ENCODE measurements at regions not wholly inside any gene's neighbourhood (a gene's known extent, or its start where the extent isn't known, plus 50 kb on each side); places are given as distances from the start of the nearest gene placed in this dataset.
A peak's percentile ranks its signal among the peaks of the same experiment; 100 is the strongest.

DNA sequence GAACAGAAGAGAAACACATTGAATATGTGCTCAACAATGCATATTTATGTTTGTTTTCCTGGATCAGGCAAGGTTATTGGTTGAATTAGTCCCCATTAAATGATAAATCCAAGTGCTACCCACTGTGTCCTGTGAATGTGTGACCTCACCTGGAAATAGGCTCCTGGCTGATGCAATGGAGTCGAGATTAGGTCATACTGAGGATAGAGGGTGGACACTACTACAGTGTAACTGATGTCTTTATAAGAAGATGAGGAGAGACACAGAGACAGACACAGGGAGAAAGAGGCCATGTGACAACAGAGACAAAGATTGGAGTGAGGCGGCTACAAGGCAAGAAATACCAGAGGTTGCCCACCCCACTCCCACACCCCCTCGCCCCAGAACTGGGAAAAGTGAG lies 559.3 kb downstream of the C6orf118 start:
- H3K79me2 ChIP-seq, result no peaks in the 10 kb centered on the region
- no peak overlapping the region for H2AFZ ChIP-seq
- H3K9me2 ChIP-seq (replicated peaks; ENCODE audit: insufficient read depth), result no peaks in the 10 kb centered on the region
- no peaks in the 10 kb centered on the region for H3K27me3 ChIP-seq
- H3K27ac ChIP-seq, result no peak overlapping the region
- H4K20me1 ChIP-seq (ENCODE audit: insufficient read depth, poor library complexity, severe bottlenecking), result no peaks in the 10 kb centered on the region
- 82% methylated on average over 3 of the region's 3 CpGs for WGBS (ENCODE audit: low lambda C conversion rate, missing lambda C conversion rate)
- no peak overlapping the region for H3K4me3 ChIP-seq
- no peaks in the 10 kb centered on the region for H3K36me3 ChIP-seq (replicated peaks; ENCODE audit: insufficient read depth, low read depth)
- H3K4me1 ChIP-seq (ENCODE audit: insufficient read depth), result no peaks in the 10 kb centered on the region
- no peaks in the 10 kb centered on the region for H3K9me3 ChIP-seq (ENCODE audit: low read depth)
- DNase-seq (ENCODE audit: low spot score), result no peak
- H3K4me2 ChIP-seq, result no peak overlapping the region
- TF ChIP-seq EZH2phosphoT487 (IDR thresholded peaks at IDR 0.05; ENCODE audit: low read depth, severe bottlenecking, unreplicated experiment) (no peak), EZH2 (IDR thresholded peaks at IDR 0.05; ENCODE audit: borderline replicate concordance) (no peak), CTCF (IDR thresholded peaks at IDR 0.05; ENCODE audit: poor library complexity) (no peak)

GRCh38 chr6:164749221-164750064 lies 560.0 kb downstream of the C6orf118 start:
- no peaks in the 10 kb centered on the region for H3K27me3 ChIP-seq
- H3K36me3 ChIP-seq (replicated peaks; ENCODE audit: insufficient read depth, low read depth), result no peaks in the 10 kb centered on the region
- no peaks in the 10 kb centered on the region for H3K4me1 ChIP-seq (ENCODE audit: insufficient read depth)
- no peak overlapping the region for H3K4me3 ChIP-seq
- H3K27ac ChIP-seq, result no peak overlapping the region
- no peak overlapping the region for H2AFZ ChIP-seq
- 22% methylated on average over 9 of the region's 9 CpGs for WGBS (ENCODE audit: low lambda C conversion rate, missing lambda C conversion rate)
- H3K4me2 ChIP-seq, result peak overlapping the region; percentile 42
- H4K20me1 ChIP-seq (ENCODE audit: insufficient read depth, poor library complexity, severe bottlenecking), result no peaks in the 10 kb centered on the region
- H3K79me2 ChIP-seq, result no peaks in the 10 kb centered on the region
- no peaks in the 10 kb centered on the region for H3K9me2 ChIP-seq (replicated peaks; ENCODE audit: insufficient read depth)
- no peaks in the 10 kb centered on the region for H3K9me3 ChIP-seq (ENCODE audit: low read depth)
- peak; percentile 36 for DNase-seq (ENCODE audit: low spot score)
- TF ChIP-seq CTCF (IDR thresholded peaks at IDR 0.05; ENCODE audit: poor library complexity), result no peak
- TF ChIP-seq EZH2phosphoT487 (IDR thresholded peaks at IDR 0.05; ENCODE audit: low read depth, severe bottlenecking, unreplicated experiment), result no peak
- TF ChIP-seq EZH2 (IDR thresholded peaks at IDR 0.05; ENCODE audit: borderline replicate concordance), result no peak

GRCh38 chr6:164744301-164744700 lies 565.1 kb downstream of the C6orf118 start:
- Histone ChIP-seq H3K27ac (no peak overlapping the region), H3K4me3 (no peak overlapping the region), H3K36me3 (replicated peaks; ENCODE audit: insufficient read depth, low read depth) (no peaks in the 10 kb centered on the region), H3K79me2 (no peaks in the 10 kb centered on the region), H3K27me3 (no peaks in the 10 kb centered on the region), H2AFZ (no peak overlapping the region), H3K4me2 (no peak overlapping the region), H4K20me1 (ENCODE audit: insufficient read depth, poor library complexity, severe bottlenecking) (no peaks in the 10 kb centered on the region), H3K9me3 (ENCODE audit: low read depth) (no peaks in the 10 kb centered on the region), H3K4me1 (ENCODE audit: insufficient read depth) (no peaks in the 10 kb centered on the region), H3K9me2 (replicated peaks; ENCODE audit: insufficient read depth) (no peaks in the 10 kb centered on the region)
- WGBS (ENCODE audit: low lambda C conversion rate, missing lambda C conversion rate), result 89% methylated on average over 4 of the region's 4 CpGs
- TF ChIP-seq EZH2 (IDR thresholded peaks at IDR 0.05; ENCODE audit: borderline replicate concordance) (no peak), CTCF (IDR thresholded peaks at IDR 0.05; ENCODE audit: poor library complexity) (no peak), EZH2phosphoT487 (IDR thresholded peaks at IDR 0.05; ENCODE audit: low read depth, severe bottlenecking, unreplicated experiment) (no peak)
- DNase-seq (ENCODE audit: low spot score), result no peak
